ENCODE measurements at regions not wholly inside any gene's neighbourhood (a gene's known extent, or its start where the extent isn't known, plus 50 kb on each side); places are given as distances from the start of the nearest gene placed in this dataset.
"Not testable (repeated sequence)": the region's sequence is repeated elsewhere in the genome, so short reads cannot be mapped to it uniquely, and the experiment has no call there.

DNA sequence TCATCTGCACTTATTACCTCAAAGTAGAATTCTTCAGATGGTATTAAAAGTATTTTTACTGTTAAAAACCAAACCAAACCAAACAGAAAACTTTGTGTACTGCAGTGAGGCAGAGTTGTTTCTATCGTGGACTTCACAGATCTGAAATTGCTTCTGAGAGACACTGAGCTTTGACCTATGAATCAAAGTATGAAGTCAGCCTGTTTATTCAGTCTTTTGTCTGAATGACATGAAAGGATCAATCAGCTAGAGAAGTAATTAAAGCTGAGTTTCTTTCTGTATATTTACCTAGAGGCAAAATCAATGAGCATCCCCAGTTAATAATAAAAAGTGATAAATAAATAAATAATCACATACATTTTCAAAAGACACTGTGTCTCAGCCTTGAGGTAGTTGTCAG is 2121.0 kb downstream of the PCDH7 start:
- DNase-seq (ENCODE audit: low spot score) = no peak

- no peak for DNase-seq (ENCODE audit: low spot score)
These were observed 2127.3 kb downstream of the PCDH7 start for GRCh38 chr4:32847461-32847860.

DNA sequence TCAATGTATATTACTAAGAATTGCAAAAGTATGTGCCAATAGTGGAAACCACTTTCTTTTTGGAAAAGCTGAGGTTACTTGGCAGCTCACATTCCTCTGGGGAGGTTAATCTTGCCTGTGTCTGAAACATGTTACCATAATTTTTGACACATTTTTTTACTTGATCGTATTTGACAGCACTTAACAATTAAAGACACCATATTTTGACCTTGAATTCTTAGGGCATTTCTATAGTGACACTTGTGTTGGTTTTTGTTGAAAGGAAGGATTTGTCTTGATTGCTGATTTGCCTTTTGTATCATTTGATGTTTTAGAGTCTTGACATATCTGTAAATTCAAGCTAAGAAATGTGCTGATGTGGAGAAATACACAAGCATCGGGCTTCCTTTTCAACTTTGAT is 2135.5 kb downstream of the PCDH7 start:
- no peak for DNase-seq (ENCODE audit: low spot score)

DNA sequence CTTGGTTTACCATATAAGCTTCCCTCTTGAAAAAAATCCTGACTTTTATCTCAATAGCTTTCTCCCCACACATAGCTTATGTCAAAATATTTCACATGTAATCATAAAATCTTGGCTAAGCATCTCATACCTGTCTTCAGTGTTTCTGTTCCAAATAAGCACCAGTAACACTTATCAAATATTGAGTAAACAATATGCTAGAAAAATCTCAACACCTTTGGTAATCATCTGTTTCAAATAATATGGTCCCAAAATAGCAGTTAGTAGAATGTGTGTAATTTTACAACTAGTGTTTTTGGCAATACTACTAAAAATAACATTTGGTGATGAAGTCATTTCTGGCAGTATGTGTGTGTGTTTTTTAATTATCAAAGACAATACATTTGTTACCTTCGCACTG is 2138.2 kb downstream of the PCDH7 start:
- no peak for DNase-seq (ENCODE audit: low spot score)

DNA sequence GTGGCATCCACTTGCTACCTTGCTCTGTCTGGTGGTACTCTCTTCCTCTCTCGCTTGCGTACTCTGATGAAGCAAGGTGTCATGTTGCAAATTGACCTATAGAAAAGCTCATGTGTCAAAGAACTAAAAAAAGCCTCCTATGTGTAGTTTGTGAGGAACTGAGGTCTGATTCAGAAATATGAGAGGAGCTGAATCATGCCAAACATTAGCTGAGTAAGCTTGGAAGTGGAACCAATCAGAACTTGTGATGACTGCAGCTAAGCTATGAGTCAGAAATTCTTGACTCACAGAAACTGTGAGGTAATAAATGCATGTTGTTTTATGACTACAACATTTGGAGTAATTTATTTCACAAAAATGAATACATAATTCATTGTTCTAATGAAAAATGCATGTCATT is 2138.8 kb downstream of the PCDH7 start:
- no peak for DNase-seq (ENCODE audit: low spot score)

DNA sequence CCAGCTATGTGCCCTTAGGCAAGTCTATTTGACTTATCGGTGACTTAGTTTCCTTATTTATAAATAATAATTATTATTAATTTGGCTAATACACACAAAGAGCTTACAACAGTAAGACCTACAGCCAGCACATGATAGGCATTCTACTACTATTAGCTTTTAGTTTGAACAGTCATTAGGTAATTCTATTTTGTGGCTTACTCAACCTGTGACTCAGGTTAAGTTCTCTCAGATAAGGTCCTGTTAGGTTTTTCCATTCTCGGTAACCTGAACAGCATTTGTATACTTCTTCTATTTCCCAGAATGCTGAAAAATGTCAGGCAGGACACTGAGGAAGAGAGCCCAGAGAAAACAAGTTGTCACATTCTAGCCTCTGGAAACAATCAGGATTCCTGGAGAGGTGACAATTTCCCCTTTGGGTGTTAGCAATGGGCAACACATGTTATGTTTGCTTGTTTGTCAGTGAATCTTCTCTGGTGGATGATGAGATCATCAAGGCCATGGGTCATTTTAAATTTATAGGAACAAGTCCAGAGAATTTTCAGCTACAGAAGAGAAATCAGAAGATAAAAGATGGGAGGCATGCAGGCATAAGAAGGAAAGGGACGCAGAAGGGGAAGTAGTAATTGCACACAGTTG is 2144.7 kb downstream of the PCDH7 start:
- DNase-seq (ENCODE audit: low spot score) = no peak

DNA sequence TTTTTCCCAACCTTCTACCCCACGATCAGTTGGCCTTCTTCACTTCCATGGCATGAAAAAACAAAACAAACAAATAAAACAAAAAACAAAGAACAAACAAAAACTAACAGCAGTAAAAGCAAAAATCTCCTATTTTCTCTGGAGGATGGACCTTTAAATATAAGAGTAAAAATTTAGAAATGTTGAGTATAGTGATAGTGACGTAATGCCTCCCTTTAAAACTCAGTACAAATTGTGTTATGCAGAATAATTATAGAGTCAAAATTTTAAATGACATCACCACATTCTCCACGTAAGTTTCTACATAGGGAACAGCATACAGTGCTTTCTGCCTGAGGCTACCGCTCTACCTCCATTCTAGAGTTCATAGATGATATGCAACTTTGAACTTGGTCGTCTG is 2156.4 kb downstream of the PCDH7 start:
- DNase-seq (ENCODE audit: low spot score) = no peak

- no peak for DNase-seq (ENCODE audit: low spot score)
These were observed 2159.7 kb downstream of the PCDH7 start for GRCh38 chr4:32879913-32880312.

- no peak for DNase-seq (ENCODE audit: low spot score)
These were observed 2164.0 kb downstream of the PCDH7 start for GRCh38 chr4:32884198-32884597.

DNA sequence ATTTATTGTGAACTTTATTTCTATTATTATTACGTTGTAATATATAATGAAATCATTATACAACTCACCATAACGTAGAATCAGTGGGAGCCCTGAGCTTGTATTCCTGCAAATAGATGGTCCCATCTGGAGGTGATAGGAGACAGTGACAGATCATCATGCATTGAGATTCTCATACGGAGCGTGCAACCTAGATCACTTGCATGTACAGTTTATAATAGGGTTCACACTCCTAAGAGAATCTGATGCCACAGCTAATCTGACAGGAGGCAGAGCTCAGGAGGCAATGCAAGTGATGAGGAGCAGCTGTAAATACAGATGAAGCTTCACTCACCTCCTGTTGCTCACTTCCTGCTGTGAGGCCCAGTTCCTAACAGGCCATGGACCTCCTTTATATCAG is 2170.2 kb downstream of the PCDH7 start:
- DNase-seq (ENCODE audit: low spot score) = no peak

DNA sequence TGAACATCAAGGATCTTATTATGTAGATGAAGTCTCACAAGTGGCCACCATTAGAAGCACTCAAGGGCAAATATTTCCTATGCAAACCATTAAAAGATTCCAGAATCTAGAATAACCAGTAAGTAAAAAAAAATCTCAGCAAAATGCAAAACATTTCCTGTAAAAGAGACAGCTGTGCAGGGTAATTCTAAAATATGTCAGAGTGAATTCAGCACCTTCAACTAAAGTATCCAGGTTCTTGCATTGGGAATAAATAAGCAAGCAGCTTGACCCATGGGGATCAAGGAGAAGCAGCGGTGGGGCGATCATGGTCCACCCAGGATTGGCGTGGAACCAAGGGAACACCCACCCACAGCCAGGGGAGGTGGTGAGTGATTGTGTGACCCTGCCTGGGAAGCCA is 2188.9 kb downstream of the PCDH7 start:
- DNase-seq (ENCODE audit: low spot score) = no peak

GRCh38 chr4:32909736-32910135 is 2189.6 kb downstream of the PCDH7 start:
- no peak for DNase-seq (ENCODE audit: low spot score)

DNA sequence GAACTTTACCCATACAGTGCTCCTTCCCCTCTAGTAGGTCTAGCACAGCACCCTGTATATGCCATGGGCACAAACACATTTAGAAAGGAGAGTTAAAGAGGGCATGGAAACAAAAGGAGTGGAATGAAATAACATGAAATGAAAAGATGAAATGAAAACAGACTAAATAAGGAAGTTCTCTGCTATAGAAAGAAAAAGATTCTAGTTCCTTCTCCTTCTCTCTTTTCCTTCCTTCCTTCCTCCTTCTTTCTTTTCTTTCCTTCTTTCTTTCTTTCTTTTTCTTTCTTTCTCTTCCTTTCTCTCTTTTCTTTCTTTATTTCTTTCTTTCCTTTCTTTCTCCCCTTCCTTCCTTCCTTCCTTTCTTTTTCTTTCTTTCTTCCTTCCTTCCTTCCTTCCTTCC is 2197.4 kb downstream of the PCDH7 start:
- no peak for DNase-seq (ENCODE audit: low spot score)

GRCh38 chr4:32929796-32930699 is 2209.9 kb downstream of the PCDH7 start:
- DNase-seq (ENCODE audit: low spot score) = no peak

GRCh38 chr4:32930700-32931099 is 2210.5 kb downstream of the PCDH7 start:
- DNase-seq (ENCODE audit: low spot score) = no peak

DNA sequence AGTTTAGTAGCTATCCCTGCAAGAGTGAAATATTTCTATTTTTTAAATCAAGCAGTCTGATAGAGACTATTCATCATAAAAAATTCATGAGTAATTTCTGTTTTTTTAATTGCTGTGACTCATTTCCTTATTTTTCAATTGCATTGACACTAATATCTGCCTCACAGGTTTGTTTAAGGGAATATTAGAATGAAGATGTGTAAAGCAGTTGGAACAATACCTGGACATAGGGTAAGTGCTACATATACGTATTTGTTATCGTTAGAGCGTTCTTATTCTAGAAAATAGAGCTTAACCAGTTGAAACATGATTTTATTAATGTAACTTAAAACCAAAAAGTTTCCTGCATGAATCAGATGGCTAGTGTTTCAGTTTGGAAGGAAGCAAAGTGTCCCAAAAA is 2211.3 kb downstream of the PCDH7 start:
- no peak for DNase-seq (ENCODE audit: low spot score)

DNA sequence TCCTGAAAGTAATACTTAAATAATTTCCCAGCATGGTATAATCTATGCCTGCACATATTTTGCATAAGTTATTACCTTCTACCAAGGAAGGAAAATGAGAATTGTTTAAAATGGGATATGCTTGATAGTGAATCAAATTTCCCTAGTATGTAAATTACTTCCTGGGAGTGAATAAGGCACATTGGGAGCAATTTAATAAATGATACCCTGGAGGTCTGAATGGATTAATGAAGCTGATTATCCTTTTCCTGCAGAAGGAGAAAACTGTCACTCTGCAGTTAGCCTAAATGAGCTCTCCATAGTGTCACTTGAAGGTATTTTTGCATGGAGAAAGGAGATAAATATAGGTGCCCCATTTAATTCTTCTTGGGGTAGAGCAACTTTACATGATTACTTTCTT is 2212.0 kb downstream of the PCDH7 start:
- no peak for DNase-seq (ENCODE audit: low spot score)

- DNase-seq (ENCODE audit: low spot score) = not testable (repeated sequence)
These were observed 2219.1 kb downstream of the PCDH7 start for GRCh38 chr4:32939222-32939621.

- DNase-seq (ENCODE audit: low spot score) = no peak
These were observed 2230.7 kb downstream of the PCDH7 start for GRCh38 chr4:32950866-32951265.

DNA sequence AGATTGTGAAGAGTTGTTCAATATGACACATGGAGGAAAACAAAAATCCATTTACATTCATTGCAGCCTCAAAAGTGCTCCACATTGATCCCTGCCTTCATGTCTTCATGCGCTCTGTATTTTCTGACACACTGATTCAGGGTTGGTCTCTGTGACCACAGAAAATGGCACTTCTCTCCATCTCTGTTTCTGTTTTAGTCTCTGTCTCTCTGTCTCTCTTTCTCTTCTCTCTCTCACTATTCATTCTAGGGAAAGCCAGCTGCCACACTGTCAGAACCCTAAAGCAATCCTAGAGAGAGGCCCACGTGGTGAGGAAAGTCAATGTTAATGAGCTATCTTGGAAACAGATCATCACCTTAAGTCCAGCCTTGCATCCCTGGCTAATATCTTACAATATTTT is 2238.4 kb downstream of the PCDH7 start:
- no peak for DNase-seq (ENCODE audit: low spot score)

- no peak for DNase-seq (ENCODE audit: low spot score)
These were observed 2241.9 kb downstream of the PCDH7 start for GRCh38 chr4:32962100-32962499.

- no peak for DNase-seq (ENCODE audit: low spot score)
These were observed 2265.1 kb downstream of the PCDH7 start for GRCh38 chr4:32985256-32985655.

DNA sequence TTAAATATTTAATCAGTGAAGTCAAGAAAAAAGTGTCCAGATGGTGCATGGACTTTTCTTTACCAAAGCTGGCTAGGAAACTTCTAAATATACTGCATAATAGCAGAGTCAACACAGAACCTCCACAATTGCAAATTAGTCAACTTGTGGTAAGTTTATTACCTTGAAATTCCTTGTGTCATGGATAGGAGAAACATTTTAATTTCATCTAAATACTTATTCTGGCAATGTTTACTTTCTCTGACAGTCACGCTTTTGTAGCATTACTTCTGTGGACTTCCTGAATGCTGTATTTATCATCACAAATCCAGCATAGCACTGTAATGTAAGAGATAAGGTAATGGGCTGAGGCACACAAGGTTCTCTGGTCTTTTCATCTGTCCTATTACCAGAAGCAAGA is 2266.1 kb downstream of the PCDH7 start:
- no peak for DNase-seq (ENCODE audit: low spot score)

DNA sequence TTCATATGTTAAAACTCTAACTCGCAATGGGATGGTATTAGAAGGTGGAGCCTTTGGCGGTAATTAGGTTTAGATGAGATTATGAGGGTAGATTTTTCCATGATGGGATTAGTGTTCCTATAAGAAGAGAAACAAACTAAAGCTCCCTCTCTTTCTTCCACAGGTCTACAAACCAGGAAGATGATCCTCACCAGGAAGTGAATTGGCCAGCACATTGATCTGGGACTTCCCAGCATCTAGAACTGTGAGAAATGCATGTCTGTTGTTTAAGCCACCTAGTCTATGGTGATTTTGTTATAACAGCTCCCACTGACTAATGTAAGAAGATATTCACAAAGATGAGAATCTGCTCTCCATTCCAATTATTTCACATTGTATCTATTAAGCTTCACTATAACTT is 2266.9 kb downstream of the PCDH7 start:
- no peak for DNase-seq (ENCODE audit: low spot score)
